ENCODE measurements at regions not wholly inside any gene's neighbourhood (a gene's known extent, or its start where the extent isn't known, plus 50 kb on each side); places are given as distances from the start of the nearest gene placed in this dataset.

DNA sequence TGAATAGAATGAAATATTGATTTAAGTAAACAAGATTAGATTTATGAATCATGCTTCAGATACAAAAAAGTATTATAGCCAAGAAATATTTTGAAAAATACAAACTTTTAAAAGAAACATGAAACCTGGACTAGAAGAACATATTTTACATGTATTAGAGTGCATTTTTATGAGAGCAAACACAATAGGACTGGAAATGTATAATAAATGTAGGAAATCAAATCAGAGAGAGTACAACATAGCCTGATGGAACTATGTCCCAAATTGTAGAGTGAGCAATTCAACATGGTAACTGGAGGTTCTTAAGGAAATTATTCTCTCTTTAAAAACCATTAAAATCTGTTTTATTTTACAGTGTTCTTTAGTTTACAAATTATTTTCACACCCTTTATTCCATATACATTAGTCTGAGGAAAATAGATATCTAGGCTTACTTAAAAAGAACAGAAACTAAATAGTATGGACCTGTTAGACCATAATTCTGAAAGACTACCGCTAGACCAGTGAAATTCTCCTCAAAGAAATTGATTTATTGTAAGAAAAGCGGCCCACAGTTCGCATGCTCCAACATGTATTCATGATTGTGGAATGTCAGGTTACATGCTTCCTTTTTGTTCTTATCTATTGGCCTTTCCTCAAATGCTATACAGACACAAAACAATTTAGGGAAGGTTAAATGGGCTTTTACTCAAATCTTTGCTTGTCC, 1526.5 kb upstream of the SLC10A2 start:
- no peak for TF ChIP-seq EZH2 (IDR thresholded peaks at IDR 0.05; ENCODE audit: borderline replicate concordance, low read depth, low read length, severe bottlenecking)
- TF ChIP-seq, protein P1, sequence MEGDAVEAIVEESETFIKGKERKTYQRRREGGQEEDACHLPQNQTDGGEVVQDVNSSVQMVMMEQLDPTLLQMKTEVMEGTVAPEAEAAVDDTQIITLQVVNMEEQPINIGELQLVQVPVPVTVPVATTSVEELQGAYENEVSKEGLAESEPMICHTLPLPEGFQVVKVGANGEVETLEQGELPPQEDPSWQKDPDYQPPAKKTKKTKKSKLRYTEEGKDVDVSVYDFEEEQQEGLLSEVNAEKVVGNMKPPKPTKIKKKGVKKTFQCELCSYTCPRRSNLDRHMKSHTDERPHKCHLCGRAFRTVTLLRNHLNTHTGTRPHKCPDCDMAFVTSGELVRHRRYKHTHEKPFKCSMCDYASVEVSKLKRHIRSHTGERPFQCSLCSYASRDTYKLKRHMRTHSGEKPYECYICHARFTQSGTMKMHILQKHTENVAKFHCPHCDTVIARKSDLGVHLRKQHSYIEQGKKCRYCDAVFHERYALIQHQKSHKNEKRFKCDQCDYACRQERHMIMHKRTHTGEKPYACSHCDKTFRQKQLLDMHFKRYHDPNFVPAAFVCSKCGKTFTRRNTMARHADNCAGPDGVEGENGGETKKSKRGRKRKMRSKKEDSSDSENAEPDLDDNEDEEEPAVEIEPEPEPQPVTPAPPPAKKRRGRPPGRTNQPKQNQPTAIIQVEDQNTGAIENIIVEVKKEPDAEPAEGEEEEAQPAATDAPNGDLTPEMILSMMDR (IDR thresholded peaks at IDR 0.05; ENCODE audit: borderline replicate concordance, extremely low read depth, low read length, poor library complexity, severe bottlenecking), result no peak
